DMS114 treated with DMSO at 0.1 percent for 48 hours (cell line): ENCODE measurements at regions not wholly inside any gene's neighbourhood (a gene's known extent, or its start where the extent isn't known, plus 50 kb on each side); places are given as distances from the start of the nearest gene placed in this dataset.

Experiments
- DNase-seq: peaks from one replicate; lab custom pipeline; 2025; ENCODE audit not compliant: unreplicated experiment; lab: John Stamatoyannopoulos, UW

GRCh38 chr20:48212806-48213509 lies 427.7 kb upstream of the SULF2 start:
- DNase-seq = no peak

- no peak for DNase-seq
Measured at GRCh38 chr20:48211847-48212246, 426.6 kb upstream of the SULF2 start.

- DNase-seq = no peak
Measured at GRCh38 chr20:48211238-48211637, 426.0 kb upstream of the SULF2 start.

- DNase-seq = no peak
Measured at GRCh38 chr20:48210111-48211027, 425.1 kb upstream of the SULF2 start.

- DNase-seq = no peak
Measured at GRCh38 chr20:48209102-48209501, 423.8 kb upstream of the SULF2 start.

- no peak for DNase-seq
Measured at GRCh38 chr20:48208176-48208575, 422.9 kb upstream of the SULF2 start.

- no peak for DNase-seq
Measured at GRCh38 chr20:48207505-48207904, 422.2 kb upstream of the SULF2 start.

GRCh38 chr20:48205786-48206185 lies 420.5 kb upstream of the SULF2 start:
- no peak for DNase-seq

GRCh38 chr20:48205281-48205782 lies 420.1 kb upstream of the SULF2 start:
- DNase-seq = no peak

- DNase-seq = no peak
Measured at GRCh38 chr20:48204499-48204898, 419.2 kb upstream of the SULF2 start.

GRCh38 chr20:48203252-48203651 lies 418.0 kb upstream of the SULF2 start:
- DNase-seq = no peak

GRCh38 chr20:48202334-48203113 lies 417.2 kb upstream of the SULF2 start:
- DNase-seq = no peak

GRCh38 chr20:48201885-48202284 lies 416.6 kb upstream of the SULF2 start:
- DNase-seq = no peak

- no peak for DNase-seq
Measured at GRCh38 chr20:48201188-48201587, 415.9 kb upstream of the SULF2 start.

- DNase-seq = no peak
Measured at GRCh38 chr20:48198929-48199451, 413.7 kb upstream of the SULF2 start.

- DNase-seq = no peak
Measured at GRCh38 chr20:48197066-48197465, 411.8 kb upstream of the SULF2 start.

GRCh38 chr20:48196486-48196885 lies 411.2 kb upstream of the SULF2 start:
- no peak for DNase-seq

GRCh38 chr20:48196001-48196400 lies 410.7 kb upstream of the SULF2 start:
- no peak for DNase-seq

GRCh38 chr20:48195121-48195870 lies 410.0 kb upstream of the SULF2 start:
- DNase-seq = no peak

GRCh38 chr20:48194583-48194982 lies 409.3 kb upstream of the SULF2 start:
- no peak for DNase-seq
